ENCODE measurements at regions not wholly inside any gene's neighbourhood (a gene's known extent, or its start where the extent isn't known, plus 50 kb on each side); places are given as distances from the start of the nearest gene placed in this dataset.
"Not testable (repeated sequence)": the region's sequence is repeated elsewhere in the genome, so short reads cannot be mapped to it uniquely, and the experiment has no call there.

DNA sequence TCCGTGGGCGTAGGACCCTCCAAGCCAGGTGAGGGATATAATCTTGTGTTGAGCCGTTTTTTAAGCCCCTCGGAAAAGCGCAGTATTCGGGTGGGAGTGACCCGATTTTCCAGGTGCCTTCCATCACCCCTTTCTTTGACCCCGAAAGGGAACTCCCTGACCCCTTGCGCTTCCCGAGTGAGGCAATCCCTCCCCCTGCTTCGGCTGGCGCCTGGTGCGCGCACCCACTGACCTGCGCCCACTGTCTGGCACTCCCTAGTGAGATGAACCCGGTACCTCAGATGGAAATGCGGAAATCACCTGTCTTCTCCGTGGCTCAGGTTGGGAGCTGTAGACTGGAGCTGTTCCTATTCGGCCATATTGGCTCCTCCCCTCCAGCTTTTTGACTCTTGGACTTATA, 1365.0 kb downstream of the GRIK2 start:
- CTCF ChIA-PET (ENCODE audit: low intra/inter-chr PET ratio); H3K27me3 ChIP-seq (ENCODE audit: control insufficient read depth in 2 of 2, insufficient read depth in 2 of 2, low read length in 2 of 2); H3K4me3 ChIP-seq; H3K9me3 ChIP-seq (replicated peaks; ENCODE audit: control insufficient read depth, insufficient read depth, low read depth, low read length); H3K9ac ChIP-seq (ENCODE audit: insufficient read depth in 1 of 2, low read depth in 2 of 2, low read length in 2 of 2); DNase-seq (ENCODE audit: extremely low read depth in 1 of 4, low spot score in 3 of 4); H2AFZ ChIP-seq (ENCODE audit: low read depth, low read length); H3K27ac ChIP-seq (ENCODE audit: extremely low read depth, low read depth, low read length); H4K20me1 ChIP-seq (replicated peaks; ENCODE audit: control insufficient read depth, insufficient read depth, low read length); in situ Hi-C loops (cut with MboI); H3K9me1 ChIP-seq (ENCODE audit: control insufficient read depth, insufficient read depth, low read length); H3K79me2 ChIP-seq (ENCODE audit: control insufficient read depth, insufficient read depth, low read length); intact Hi-C loops (cut with micrococcal nuclease); POLR2A ChIA-PET; H3K36me3 ChIP-seq (ENCODE audit: control insufficient read depth, insufficient read depth, low read length); ATAC-seq; H3K4me2 ChIP-seq (ENCODE audit: insufficient read depth, low read length); FAIRE-seq; BruUV-seq (replicated peaks); H3K4me1 ChIP-seq (replicated peaks in 1 of 2; ENCODE audit: control insufficient read depth in 2 of 2, insufficient read depth in 2 of 2, low read length in 2 of 2): not testable (repeated sequence)
- 0% methylated on average over 13 of the region's 19 CpGs for WGBS (ENCODE audit: insufficient coverage, low coverage, missing lambda C conversion rate)

DNA sequence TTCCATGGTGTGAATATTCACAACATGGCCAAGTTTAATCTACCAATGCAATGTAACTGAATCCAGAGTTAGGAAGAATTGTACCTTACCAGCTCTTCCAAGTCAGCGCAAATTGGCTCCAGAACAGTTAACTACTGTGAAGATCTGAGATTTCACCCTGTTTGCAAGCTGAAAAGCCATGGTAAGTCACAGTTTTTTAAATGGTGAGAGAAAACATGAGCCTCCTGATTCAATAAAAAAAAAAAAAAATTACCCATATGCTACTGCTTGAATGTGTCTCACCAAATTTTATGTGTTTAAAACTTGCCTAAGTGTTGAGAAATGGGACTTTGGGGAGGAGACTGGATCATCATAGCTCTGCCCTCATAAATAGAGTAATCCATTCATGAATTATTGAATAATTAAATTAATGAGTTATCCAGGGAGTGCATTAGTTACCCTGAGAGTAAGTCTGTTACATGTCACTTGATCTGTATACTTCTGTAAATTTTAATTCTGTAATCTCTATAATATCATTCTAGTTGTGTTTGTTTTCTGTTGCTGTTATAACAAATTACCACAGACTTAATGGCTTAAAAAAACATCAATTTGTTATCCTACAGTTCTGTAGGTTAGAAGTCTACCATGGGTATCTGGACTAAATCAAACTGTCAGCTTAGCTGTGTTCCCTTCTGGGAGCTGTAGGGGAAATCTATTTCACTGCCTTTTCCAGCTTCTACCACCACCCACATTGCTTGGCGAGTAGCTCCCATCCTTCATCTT, 1355.9 kb downstream of the GRIK2 start:
- H4K20me1 ChIP-seq (replicated peaks; ENCODE audit: control insufficient read depth, insufficient read depth, low read length): no peaks in the 10 kb centered on the region
- POLR2A ChIA-PET: no interaction called here
- CTCF ChIA-PET (ENCODE audit: low intra/inter-chr PET ratio): no interaction called here
- DNase-seq (ENCODE audit: extremely low read depth in 1 of 4, low spot score in 3 of 4) (no peak), FAIRE-seq (no peak), ATAC-seq (no peak)
- no peak overlapping the region for H3K27ac ChIP-seq (ENCODE audit: extremely low read depth, low read depth, low read length)
- BruUV-seq (replicated peaks): no TSS peak
- no peak overlapping the region for H3K9ac ChIP-seq (ENCODE audit: insufficient read depth in 1 of 2, low read depth in 2 of 2, low read length in 2 of 2)
- no peaks in the 10 kb centered on the region for H3K79me2 ChIP-seq (ENCODE audit: control insufficient read depth, insufficient read depth, low read length)
- H3K4me1 ChIP-seq (replicated peaks in 1 of 2; ENCODE audit: control insufficient read depth in 2 of 2, insufficient read depth in 2 of 2, low read length in 2 of 2): no peaks in the 10 kb centered on the region
- 0% methylated on average over 2 of the region's 2 CpGs for WGBS (ENCODE audit: insufficient coverage, low coverage, missing lambda C conversion rate)
- in situ Hi-C loops (cut with MboI): no loop called here
- H3K9me1 ChIP-seq (ENCODE audit: control insufficient read depth, insufficient read depth, low read length): no peaks in the 10 kb centered on the region
- H3K4me2 ChIP-seq (ENCODE audit: insufficient read depth, low read length): no peak overlapping the region
- intact Hi-C loops (cut with micrococcal nuclease): no loop called here
- no peaks in the 10 kb centered on the region for H3K9me3 ChIP-seq (replicated peaks; ENCODE audit: control insufficient read depth, insufficient read depth, low read depth, low read length)
- H3K27me3 ChIP-seq (ENCODE audit: control insufficient read depth in 2 of 2, insufficient read depth in 2 of 2, low read length in 2 of 2): no peaks in the 10 kb centered on the region
- no peaks in the 10 kb centered on the region for H3K36me3 ChIP-seq (ENCODE audit: control insufficient read depth, insufficient read depth, low read length)
- H3K4me3 ChIP-seq: no peak overlapping the region
- no peak overlapping the region for H2AFZ ChIP-seq (ENCODE audit: low read depth, low read length)
- TF ChIP-seq FOXJ2 (tag; IDR thresholded peaks at IDR 0.05) (no peak), POLR2G (IDR thresholded peaks at IDR 0.05; ENCODE audit: low read depth, low read length) (no peak), ZNF324 (CRISPR knock-in tag; IDR thresholded peaks at IDR 0.05) (no peak), BMI1 (IDR thresholded peaks at IDR 0.05; ENCODE audit: low read length) (no peak), ZNF239 (CRISPR knock-in tag; IDR thresholded peaks at IDR 0.05) (no peak), ZNF785 (CRISPR knock-in tag; IDR thresholded peaks at IDR 0.05) (no peak)
- TF ChIP-seq, protein P1, sequence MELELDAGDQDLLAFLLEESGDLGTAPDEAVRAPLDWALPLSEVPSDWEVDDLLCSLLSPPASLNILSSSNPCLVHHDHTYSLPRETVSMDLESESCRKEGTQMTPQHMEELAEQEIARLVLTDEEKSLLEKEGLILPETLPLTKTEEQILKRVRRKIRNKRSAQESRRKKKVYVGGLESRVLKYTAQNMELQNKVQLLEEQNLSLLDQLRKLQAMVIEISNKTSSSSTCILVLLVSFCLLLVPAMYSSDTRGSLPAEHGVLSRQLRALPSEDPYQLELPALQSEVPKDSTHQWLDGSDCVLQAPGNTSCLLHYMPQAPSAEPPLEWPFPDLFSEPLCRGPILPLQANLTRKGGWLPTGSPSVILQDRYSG (tag; conservative IDR thresholded peaks at IDR 0.05; ENCODE audit: low read depth): no peak
- TF ChIP-seq, protein P2, sequence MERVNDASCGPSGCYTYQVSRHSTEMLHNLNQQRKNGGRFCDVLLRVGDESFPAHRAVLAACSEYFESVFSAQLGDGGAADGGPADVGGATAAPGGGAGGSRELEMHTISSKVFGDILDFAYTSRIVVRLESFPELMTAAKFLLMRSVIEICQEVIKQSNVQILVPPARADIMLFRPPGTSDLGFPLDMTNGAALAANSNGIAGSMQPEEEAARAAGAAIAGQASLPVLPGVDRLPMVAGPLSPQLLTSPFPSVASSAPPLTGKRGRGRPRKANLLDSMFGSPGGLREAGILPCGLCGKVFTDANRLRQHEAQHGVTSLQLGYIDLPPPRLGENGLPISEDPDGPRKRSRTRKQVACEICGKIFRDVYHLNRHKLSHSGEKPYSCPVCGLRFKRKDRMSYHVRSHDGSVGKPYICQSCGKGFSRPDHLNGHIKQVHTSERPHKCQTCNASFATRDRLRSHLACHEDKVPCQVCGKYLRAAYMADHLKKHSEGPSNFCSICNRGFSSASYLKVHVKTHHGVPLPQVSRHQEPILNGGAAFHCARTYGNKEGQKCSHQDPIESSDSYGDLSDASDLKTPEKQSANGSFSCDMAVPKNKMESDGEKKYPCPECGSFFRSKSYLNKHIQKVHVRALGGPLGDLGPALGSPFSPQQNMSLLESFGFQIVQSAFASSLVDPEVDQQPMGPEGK (CRISPR knock-in tag; IDR thresholded peaks at IDR 0.05; ENCODE audit: borderline replicate concordance): no peak
- TF ChIP-seq, protein P3, sequence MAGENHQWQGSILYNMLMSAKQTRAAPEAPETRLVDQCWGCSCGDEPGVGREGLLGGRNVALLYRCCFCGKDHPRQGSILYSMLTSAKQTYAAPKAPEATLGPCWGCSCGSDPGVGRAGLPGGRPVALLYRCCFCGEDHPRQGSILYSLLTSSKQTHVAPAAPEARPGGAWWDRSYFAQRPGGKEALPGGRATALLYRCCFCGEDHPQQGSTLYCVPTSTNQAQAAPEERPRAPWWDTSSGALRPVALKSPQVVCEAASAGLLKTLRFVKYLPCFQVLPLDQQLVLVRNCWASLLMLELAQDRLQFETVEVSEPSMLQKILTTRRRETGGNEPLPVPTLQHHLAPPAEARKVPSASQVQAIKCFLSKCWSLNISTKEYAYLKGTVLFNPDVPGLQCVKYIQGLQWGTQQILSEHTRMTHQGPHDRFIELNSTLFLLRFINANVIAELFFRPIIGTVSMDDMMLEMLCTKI (IDR thresholded peaks at IDR 0.05; ENCODE audit: partially characterized antibody): no peak
- TF ChIP-seq, protein P4, sequence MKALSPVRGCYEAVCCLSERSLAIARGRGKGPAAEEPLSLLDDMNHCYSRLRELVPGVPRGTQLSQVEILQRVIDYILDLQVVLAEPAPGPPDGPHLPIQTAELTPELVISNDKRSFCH (CRISPR knock-in tag; IDR thresholded peaks at IDR 0.05): no peak
- TF ChIP-seq, protein P4 (tag; IDR thresholded peaks at IDR 0.05): no peak
